ENCODE measurements at regions not wholly inside any gene's neighbourhood (a gene's known extent, or its start where the extent isn't known, plus 50 kb on each side); places are given as distances from the start of the nearest gene placed in this dataset.

- TF ChIP-seq CTCF (IDR thresholded peaks at IDR 0.05 in 8 of 11, conservative IDR thresholded peaks at IDR 0.05 in 3 of 11) (no peak), POLR2A (IDR thresholded peaks at IDR 0.05) (no peak), POLR2AphosphoS5 (IDR thresholded peaks at IDR 0.05) (no peak)
These were observed 225.1 kb upstream of the ANXA10 start for GRCh38 chr4:167867191-167867590.

All from spleen (tissue), 7 donors.